ENCODE measurements at regions not wholly inside any gene's neighbourhood (a gene's known extent, or its start where the extent isn't known, plus 50 kb on each side); places are given as distances from the start of the nearest gene placed in this dataset.

DNA sequence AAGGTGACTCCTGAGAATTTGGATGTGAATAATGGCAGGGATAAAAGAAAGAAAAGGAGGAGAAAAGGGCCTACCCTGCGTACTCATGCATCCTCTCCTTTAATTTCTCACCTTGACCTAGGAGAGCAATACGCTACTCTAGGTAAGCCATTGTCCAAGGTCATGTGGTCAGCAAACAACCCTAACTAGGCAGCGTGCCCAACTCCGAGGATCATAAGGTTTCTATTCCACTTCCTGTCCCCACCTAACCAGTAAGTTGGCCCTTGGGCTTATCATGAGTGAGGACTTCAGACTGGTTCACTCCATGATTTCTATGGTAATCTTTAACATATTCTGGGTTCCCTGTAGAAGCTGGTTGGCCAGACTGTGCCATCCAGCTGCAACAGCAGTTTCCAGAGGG is 315.1 kb upstream of the CCL2 start:
- Histone ChIP-seq H3K79me2 (ENCODE audit: insufficient read depth, low read length) (no peaks in the 10 kb centered on the region), H3K4me3 (ENCODE audit: insufficient read depth, low read length) (no peak overlapping the region), H4K20me1 (ENCODE audit: insufficient read depth, low read length) (no peaks in the 10 kb centered on the region), H2AFZ (ENCODE audit: low read length) (no peak overlapping the region), H3K36me3 (ENCODE audit: insufficient read depth, low read length) (no peaks in the 10 kb centered on the region), H3K9me3 (ENCODE audit: low read depth, low read length) (no peaks in the 10 kb centered on the region), H3K4me1 (ENCODE audit: insufficient read depth, low read length) (no peaks in the 10 kb centered on the region), H3K4me2 (ENCODE audit: insufficient read depth, low read length) (no peak overlapping the region), H3K27ac (ENCODE audit: low read depth, low read length) (no peak overlapping the region), H3K27me3 (ENCODE audit: insufficient read depth, low read length) (no peaks in the 10 kb centered on the region)
- DNase-seq (ENCODE audit: insufficient read length, low spot score, missing footprints) = no peak
- TF ChIP-seq, protein P1, sequence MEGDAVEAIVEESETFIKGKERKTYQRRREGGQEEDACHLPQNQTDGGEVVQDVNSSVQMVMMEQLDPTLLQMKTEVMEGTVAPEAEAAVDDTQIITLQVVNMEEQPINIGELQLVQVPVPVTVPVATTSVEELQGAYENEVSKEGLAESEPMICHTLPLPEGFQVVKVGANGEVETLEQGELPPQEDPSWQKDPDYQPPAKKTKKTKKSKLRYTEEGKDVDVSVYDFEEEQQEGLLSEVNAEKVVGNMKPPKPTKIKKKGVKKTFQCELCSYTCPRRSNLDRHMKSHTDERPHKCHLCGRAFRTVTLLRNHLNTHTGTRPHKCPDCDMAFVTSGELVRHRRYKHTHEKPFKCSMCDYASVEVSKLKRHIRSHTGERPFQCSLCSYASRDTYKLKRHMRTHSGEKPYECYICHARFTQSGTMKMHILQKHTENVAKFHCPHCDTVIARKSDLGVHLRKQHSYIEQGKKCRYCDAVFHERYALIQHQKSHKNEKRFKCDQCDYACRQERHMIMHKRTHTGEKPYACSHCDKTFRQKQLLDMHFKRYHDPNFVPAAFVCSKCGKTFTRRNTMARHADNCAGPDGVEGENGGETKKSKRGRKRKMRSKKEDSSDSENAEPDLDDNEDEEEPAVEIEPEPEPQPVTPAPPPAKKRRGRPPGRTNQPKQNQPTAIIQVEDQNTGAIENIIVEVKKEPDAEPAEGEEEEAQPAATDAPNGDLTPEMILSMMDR (IDR thresholded peaks at IDR 0.05; ENCODE audit: extremely low read depth, low read depth, low read length) = no peak

DNA sequence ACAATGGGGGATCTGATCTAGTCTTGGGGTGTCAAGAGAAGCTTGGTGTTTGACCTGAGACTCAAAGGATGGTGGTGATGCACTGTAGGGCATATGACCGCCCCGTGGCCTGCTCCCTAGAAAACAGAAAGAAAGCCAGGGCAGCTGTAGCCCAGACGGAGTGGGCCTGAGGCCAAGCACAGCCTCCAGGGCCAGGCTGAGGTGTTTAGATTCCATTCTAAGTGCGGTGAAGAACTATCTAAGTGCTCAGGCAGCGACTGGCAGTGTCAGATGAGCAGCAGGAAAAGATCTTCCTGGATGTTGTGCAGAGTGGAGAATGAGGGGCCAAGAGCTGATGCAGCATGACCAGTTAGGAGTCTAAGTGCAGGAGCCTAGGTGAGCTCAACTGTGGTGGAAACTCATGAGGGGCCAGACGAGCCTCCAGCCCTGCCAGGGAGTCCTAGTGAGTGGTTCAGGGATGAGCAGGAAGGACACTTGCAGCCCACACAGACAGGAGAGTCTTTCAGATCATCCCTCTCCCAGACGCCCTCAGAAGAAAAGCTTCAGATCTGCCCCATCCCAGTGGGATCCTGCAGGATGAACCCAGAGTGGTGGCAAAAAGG is 314.2 kb upstream of the CCL2 start:
- H3K79me2 ChIP-seq (ENCODE audit: insufficient read depth, low read length) = no peaks in the 10 kb centered on the region

GRCh38 chr17:33941744-33942143 is 313.3 kb upstream of the CCL2 start:
- Histone ChIP-seq H4K20me1 (ENCODE audit: insufficient read depth, low read length) (no peaks in the 10 kb centered on the region), H3K9me3 (ENCODE audit: low read depth, low read length) (no peaks in the 10 kb centered on the region), H3K79me2 (ENCODE audit: insufficient read depth, low read length) (no peaks in the 10 kb centered on the region), H3K4me3 (ENCODE audit: insufficient read depth, low read length) (no peak overlapping the region), H3K36me3 (ENCODE audit: insufficient read depth, low read length) (no peaks in the 10 kb centered on the region), H3K27me3 (ENCODE audit: insufficient read depth, low read length) (no peaks in the 10 kb centered on the region), H2AFZ (ENCODE audit: low read length) (no peak overlapping the region), H3K4me2 (ENCODE audit: insufficient read depth, low read length) (no peak overlapping the region), H3K4me1 (ENCODE audit: insufficient read depth, low read length) (no peaks in the 10 kb centered on the region), H3K27ac (ENCODE audit: low read depth, low read length) (no peak overlapping the region)
- DNase-seq (ENCODE audit: insufficient read length, low spot score, missing footprints) = no peak
- TF ChIP-seq, protein P1 (IDR thresholded peaks at IDR 0.05; ENCODE audit: extremely low read depth, low read depth, low read length) = no peak

More for the DNA sequence above, 314.2 kb upstream of the CCL2 start:
- Histone ChIP-seq H3K4me3 (ENCODE audit: insufficient read depth, low read length) (no peak overlapping the region), H3K27ac (ENCODE audit: low read depth, low read length) (no peak overlapping the region), H3K27me3 (ENCODE audit: insufficient read depth, low read length) (no peaks in the 10 kb centered on the region), H4K20me1 (ENCODE audit: insufficient read depth, low read length) (no peaks in the 10 kb centered on the region), H3K36me3 (ENCODE audit: insufficient read depth, low read length) (no peaks in the 10 kb centered on the region), H3K4me2 (ENCODE audit: insufficient read depth, low read length) (no peak overlapping the region), H3K4me1 (ENCODE audit: insufficient read depth, low read length) (no peaks in the 10 kb centered on the region), H2AFZ (ENCODE audit: low read length) (no peak overlapping the region), H3K9me3 (ENCODE audit: low read depth, low read length) (no peaks in the 10 kb centered on the region)
- TF ChIP-seq, protein P1 (IDR thresholded peaks at IDR 0.05; ENCODE audit: extremely low read depth, low read depth, low read length) = no peak
- no peak for DNase-seq (ENCODE audit: insufficient read length, low spot score, missing footprints)

DNA sequence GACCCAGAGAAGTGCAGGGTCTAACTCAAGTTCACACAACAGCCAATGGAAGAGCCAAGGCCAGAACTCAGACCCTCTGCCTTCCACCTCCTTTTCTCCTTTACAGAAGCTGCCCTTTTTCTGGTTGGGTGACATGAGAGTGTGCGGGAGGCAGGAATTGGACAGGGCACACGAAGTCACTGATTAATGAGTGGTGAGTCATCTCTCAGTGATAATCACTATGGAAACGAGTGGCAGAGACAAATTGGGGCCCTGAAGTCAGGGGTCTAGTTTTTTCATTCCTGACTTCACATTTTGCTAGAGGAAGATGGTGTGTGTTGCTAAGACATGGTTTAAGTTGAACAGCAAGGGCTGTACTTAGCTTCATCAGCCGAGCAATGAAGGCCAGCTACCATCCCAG is 312.7 kb upstream of the CCL2 start:
- Histone ChIP-seq H3K4me1 (ENCODE audit: insufficient read depth, low read length) (no peaks in the 10 kb centered on the region), H3K27me3 (ENCODE audit: insufficient read depth, low read length) (no peaks in the 10 kb centered on the region), H3K9me3 (ENCODE audit: low read depth, low read length) (no peaks in the 10 kb centered on the region), H2AFZ (ENCODE audit: low read length) (no peak overlapping the region), H4K20me1 (ENCODE audit: insufficient read depth, low read length) (no peaks in the 10 kb centered on the region), H3K36me3 (ENCODE audit: insufficient read depth, low read length) (no peaks in the 10 kb centered on the region), H3K27ac (ENCODE audit: low read depth, low read length) (no peak overlapping the region), H3K79me2 (ENCODE audit: insufficient read depth, low read length) (no peaks in the 10 kb centered on the region), H3K4me2 (ENCODE audit: insufficient read depth, low read length) (no peak overlapping the region), H3K4me3 (ENCODE audit: insufficient read depth, low read length) (no peak overlapping the region)
- DNase-seq (ENCODE audit: insufficient read length, low spot score, missing footprints) = no peak
- TF ChIP-seq, protein P1 (IDR thresholded peaks at IDR 0.05; ENCODE audit: extremely low read depth, low read depth, low read length) = no peak
